ENCODE measurements at regions not wholly inside any gene's neighbourhood (a gene's known extent, or its start where the extent isn't known, plus 50 kb on each side); places are given as distances from the start of the nearest gene placed in this dataset.

GRCh38 chrX:13147733-13148132, 103.3 kb upstream of the FAM9C start:
- DNase-seq = no peak

DNA sequence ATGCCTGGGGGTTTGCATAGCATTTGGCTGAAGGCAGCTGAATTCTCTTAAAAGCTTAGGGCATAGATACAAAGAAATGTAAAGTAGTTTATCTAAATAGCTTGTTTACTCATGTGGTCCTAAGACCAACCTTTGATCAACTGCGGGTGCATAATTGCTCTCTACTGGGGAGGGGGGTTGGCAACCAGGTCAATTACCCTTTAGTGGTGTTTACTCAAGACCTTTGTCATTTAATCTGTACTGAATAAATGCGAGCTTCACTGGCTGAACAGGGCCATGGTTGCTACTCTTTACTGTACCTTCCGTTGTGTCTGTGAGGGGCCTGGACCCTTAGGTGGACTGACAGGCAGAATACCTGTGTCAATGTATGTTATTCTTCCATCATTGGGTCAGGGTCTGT, 102.7 kb upstream of the FAM9C start:
- DNase-seq = no peak

- no peak for DNase-seq
Measured at GRCh38 chrX:13144927-13145655, 100.7 kb upstream of the FAM9C start.

- DNase-seq = no peak
Measured at GRCh38 chrX:13142891-13143290, 98.5 kb upstream of the FAM9C start.

DNA sequence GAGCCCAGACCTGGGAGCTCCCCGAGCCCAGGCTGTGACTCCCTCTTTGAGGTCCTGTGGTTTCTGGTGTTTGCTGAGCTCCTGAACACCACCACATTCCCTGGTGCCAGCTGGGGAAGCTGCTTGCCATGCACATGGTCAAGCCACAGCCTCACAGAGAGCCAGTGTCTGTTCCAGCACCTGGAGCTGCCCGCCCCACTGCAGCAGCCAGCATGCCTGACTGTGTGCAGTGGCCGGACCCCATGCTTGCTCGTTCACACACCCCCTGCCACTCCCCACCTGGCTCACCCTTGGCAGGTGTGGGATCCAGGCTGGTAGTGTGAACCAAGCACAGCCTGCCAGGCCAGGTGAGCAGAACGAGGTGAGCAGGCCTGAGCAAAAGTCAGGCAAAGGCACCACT, 95.6 kb upstream of the FAM9C start:
- no peak for DNase-seq

GRCh38 chrX:13131396-13132137, 87.1 kb upstream of the FAM9C start:
- no peak for DNase-seq

- DNase-seq = no peak
Measured at GRCh38 chrX:13130816-13131215, 86.4 kb upstream of the FAM9C start.

DNA sequence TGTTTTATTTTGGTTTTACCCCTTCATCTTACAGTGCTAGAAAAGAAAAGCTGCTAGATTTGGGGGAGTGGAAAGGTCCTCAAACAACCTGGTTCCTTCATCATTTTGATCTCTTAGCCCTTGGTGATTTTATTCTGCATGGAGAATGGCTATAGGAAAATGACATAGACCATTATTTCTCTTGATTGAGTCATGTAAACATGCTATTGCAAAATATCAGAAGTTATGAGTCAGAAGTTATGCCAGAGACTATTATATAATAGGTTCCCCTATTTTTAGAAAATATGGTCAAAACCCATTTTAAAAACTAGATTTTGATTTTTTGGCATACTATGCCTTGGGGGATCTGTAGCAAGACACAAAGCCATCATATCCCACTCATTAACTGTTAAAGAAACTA, 83.7 kb upstream of the FAM9C start:
- DNase-seq = no peak

- DNase-seq = no peak
Measured at GRCh38 chrX:13126775-13127174, 82.4 kb upstream of the FAM9C start.

GRCh38 chrX:13125188-13125587, 80.8 kb upstream of the FAM9C start:
- DNase-seq = no peak

DNA sequence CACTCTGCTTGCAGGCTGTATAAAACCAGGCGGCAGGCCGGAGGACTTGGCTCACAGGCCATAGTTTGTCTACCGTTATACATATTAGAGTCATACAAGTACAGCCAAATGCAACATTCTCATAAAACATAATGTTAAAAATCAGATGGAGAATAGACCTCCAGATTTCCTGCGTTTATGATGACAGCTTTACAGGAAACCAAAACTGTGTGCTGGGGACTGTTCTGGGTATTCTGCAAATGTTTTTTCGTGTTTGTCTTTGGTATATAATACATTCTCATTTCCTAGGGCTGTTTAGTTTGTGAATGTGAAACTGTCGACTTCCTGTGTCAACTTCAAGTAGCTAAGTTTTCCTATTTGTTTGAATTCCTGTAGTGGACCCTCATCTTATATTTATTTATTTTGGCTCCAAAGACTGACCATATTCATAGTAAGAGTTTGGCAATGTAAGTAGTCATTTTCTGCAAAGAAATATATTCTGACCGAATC, 79.5 kb upstream of the FAM9C start:
- no peak for DNase-seq

GRCh38 chrX:13123247-13123856, 78.9 kb upstream of the FAM9C start:
- no peak for DNase-seq

GRCh38 chrX:13121020-13121555, 76.7 kb upstream of the FAM9C start:
- DNase-seq = no peak

DNA sequence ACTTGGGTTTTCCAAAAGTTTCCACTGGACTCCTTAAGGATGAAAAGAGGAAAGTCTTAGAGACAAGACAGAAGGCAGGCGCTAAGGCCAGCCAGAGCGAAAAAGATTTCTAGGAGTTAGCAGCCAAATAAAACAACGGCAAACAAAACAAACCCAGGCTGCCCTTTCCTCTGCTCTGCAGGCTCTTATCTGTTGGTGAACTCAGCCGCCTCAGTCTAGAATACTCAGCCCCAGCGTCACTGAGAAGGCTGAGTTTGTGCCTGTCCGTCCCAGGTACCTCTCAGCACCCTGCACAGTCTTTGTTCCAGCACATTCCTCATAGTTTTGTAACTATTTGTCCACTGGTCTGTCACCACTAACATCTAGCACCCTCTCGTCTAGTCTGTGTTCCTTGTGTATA, 75.6 kb upstream of the FAM9C start:
- DNase-seq = no peak

- no peak for DNase-seq
Measured at GRCh38 chrX:13119386-13119785, 75.0 kb upstream of the FAM9C start.

- no peak for DNase-seq
Measured at GRCh38 chrX:13115146-13115855, 70.9 kb upstream of the FAM9C start.

DNA sequence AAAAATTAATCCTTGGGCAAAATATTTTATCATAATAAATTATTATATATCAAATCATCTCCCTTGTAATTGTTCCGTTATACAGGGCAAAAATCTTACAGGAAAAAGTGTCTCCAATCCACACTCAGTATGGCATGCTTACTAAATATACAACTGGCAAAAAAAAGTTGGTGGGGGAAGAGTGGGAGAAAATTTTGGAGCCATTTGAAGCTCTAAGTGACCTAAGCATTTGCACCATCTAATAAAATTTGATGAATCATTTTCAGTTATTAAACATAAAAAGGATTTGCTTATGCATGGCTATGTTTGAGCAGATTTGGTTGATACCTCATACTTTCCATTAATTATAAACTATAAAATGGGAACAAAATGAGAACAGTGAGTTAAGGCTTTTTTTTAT, 68.1 kb upstream of the FAM9C start:
- DNase-seq = no peak

- DNase-seq = no peak
Measured at GRCh38 chrX:13110433-13111324, 66.3 kb upstream of the FAM9C start.

DNA sequence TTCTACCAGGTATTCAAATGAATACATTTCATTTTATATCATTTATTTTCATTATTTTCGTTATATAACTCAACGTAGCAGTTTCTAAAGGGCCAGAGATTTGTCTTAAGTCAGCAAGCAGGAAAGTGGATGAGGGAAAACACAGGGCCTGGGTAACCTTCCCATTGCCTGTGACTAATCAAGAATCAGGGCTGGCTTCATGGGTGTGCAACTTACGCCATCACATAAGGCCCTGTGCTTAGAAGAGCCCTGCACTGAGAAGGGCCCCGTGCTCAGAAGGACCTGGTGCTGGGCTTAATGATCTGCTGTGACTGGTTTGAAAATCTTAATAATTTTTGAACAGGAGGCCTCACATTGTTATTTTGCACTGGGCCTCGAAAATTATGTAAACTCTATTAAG, 65.4 kb upstream of the FAM9C start:
- no peak for DNase-seq

DNA sequence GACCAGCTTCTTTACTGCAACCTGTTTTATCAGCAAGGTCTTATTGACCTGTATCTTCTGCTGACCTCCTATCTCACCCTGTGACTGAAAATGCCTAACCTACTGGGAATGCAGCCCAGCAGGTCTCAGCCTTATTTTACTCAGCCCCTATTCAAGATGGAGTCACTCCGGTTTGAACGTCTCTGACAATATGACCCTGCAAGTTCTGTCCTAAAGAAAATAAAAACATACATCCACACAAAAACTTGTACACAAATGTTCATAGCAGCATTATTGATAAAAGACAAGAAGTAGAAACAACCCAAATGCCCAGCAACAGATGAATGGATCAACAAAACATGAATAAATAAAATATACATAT, 59.5 kb upstream of the FAM9C start:
- no peak for DNase-seq

Measured in muscle of arm (tissue), 1 donor.